Hematopoietic multipotent progenitor cell treated with erythropoietin and hydrocortisone succinate and interleukin-3 and kit ligand, for 8 days (in vitro differentiated cells): ENCODE measurements at regions not wholly inside any gene's neighbourhood (a gene's known extent, or its start where the extent isn't known, plus 50 kb on each side); places are given as distances from the start of the nearest gene placed in this dataset.
"Not testable (repeated sequence)": the region's sequence is repeated elsewhere in the genome, so short reads cannot be mapped to it uniquely, and the experiment has no call there.

ENCODE experiments used
- DNase-seq: peaks from one replicate; pipeline ENCODE4 v3.0.0-alpha.2; 2015

DNA sequence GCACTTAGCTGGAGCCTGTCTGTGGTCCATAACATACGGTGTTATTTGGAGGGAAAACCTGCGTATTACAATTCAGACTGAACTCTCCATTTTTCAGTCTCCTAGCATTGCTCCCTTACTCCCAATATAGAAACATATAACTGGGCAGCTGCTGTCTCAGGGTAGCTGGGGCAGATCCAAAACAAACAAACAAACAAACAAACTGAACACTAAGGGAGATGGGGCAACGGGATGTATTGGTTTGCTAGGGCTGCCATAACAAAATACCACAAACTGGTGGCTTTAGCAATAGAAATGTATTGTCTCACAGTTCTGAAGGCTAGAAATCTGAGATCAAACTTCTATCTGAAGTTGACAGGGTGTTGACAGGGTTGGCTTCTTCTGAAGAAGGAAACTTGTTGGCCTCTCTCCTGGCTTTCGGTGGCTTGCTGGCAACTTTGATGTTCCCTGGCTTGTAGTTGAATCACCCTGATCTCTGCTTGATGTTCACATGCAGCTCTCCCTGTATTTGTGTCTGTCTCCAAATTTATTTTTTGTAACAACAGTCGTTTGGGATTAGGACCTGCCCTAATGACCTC lies 329.3 kb upstream of the ZNF804A start:
- DNase-seq, result no peak

DNA sequence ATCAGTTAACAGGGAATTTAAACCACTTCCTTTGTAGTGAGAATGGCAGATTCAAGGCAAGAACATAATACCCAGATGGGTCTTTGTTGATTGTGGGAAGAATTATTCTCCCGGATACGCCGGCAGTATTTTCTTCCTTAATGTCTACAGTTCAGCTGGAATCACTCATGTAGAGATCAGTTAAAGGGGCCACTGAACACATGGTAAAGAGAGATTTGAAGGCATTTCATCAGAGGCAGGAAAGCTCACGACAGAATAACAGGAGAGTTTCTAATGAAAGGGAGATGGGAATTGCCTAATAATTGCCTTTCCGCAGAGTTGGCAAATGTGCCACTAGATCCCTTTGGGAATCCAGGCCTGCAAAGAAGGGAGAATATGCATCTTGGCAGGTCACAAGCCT lies 327.7 kb upstream of the ZNF804A start:
- no peak for DNase-seq

DNA sequence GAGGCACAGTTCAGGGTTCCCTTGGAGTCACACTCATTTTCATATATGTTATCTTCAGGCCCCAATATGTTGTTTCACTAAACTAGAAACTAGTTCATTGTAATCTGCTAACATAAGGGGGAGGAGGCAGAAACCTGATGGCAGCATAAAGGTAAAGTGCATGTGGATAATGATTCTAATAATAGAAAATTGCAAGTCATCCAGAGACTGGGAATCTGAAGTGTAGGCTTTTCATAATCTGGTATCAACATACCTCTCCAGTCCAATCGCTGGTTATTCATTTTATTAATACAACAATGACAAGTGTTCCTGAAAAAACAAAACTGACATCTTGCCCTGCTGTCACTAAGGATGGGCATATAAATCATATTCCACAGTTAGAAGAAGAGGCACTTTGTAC lies 326.3 kb upstream of the ZNF804A start:
- DNase-seq, result no peak

DNA sequence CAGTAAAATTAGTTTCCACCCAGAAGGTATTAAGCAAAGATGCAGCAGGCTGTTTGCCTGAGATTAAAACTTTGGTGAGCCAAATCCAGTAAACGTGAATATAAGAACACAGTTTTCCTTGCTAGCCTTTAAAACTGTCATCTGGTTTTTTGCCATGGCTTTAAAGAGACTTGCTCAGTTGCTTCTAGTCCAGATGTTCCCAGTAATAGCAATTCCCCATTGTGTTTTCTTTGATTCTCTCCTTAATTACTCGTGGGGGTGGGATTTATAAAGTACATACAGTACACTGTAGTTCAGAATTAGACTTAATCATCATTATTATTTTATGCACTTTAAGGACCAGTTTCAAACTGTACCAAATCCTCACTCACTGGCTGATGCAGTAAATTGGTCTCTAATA lies 303.5 kb upstream of the ZNF804A start:
- no peak for DNase-seq

DNA sequence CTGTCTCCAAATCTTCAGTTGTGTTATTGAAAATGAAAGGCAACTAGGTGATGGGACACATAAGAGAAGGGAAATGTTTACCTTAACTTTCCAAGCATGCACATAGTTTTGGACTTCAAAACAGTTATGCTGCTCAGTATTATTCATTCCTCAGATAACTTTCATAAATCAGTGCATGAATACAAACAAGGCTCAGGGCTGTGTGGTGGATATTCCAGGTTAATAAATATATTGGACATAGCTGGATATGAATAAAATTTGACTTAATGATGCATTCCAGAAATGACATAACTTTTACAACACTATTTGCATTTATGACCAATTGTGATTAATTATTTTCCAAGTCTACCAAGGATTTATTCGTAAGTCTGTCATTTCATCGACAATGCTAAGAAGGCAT lies 301.2 kb upstream of the ZNF804A start:
- no peak for DNase-seq

DNA sequence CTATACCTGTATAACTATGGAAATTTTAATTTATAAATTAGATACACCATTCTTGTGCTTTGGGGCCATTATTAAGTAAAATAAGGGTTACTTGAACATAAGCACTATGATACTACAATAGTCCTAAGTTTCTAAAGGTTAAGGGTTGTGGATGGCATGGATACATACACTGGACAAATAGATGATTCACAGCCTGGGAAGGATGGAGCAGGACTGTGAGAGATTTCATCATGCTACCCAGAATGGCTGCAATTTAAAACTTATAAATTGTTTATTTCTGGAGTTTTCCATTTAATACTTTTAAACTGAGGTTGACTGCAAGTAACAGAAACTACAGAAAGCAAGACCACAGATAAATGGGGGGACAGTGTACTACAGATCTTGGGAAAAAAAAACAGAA lies 295.8 kb upstream of the ZNF804A start:
- no peak for DNase-seq

DNA sequence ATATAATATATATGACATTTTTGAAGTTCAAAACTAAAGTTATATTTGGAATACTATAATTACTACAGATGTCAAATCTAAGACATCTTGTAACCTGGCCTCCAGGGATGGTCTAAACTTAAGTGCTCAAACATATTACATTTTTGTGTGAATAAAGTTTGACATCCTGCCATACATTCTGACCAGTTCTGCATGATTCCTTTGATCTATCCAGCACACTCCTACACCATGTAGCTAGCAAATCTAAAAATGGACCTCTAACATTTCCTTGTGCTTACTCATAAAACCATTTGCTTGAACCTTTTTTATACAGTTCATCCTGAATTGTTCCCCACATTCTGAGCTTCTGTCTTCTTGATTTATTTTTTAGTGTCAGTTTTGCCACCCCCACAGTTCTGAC lies 294.3 kb upstream of the ZNF804A start:
- no peak for DNase-seq

DNA sequence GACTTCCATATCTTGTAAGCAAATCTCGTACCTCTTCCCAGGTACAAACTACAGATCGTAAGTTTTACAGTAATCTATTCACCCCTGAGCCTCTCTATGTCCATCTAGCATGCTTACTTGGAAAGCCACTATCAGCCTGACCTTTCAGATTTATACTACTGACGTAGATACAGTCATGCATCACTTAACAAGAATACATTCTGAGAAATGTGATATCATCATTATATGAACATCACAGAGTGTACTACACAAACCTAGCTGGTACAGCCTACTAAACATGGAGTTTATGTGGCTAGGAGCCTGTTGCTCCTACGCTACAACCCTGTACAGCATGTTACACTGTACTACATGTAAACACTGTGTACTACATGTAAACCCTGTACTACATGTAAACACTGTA lies 293.2 kb upstream of the ZNF804A start:
- no peak for DNase-seq

DNA sequence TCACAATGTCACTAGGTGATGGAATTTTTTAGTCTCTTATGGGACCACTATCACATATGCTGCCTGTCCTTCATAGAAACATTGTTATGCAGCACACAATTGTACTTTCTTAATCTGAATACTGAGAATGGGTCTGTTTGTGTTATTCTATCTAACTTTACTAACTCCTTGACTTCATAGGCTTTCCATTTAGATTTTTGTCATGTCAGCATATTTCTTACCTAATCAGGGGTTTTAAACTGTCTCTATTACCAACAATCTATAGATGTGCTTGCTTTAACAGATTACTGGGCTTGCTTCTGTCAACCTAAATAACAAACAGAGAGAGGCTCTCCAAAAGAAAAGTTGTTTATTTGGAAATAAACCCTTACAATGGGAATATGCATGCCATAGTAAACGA lies 289.6 kb upstream of the ZNF804A start:
- no peak for DNase-seq

DNA sequence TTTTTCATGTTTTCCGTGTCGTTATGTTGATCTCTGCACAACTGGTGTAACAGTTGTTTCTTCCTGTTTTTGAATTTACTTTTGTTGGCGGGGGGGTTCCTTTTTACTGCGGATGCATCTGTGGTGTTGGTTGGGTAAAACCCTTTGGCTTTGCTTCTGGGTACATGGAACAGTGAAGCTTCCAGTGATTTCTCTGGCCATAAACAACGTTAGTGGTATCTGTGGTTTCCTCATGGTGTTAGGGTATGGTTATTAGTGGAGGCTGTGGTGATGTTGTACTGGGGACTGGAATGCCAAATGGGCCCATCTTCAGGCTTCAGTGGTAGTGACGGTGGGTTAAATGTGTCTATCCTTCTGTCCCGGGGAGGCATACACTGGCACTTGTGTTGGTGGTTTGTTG lies 285.4 kb upstream of the ZNF804A start:
- no peak for DNase-seq

DNA sequence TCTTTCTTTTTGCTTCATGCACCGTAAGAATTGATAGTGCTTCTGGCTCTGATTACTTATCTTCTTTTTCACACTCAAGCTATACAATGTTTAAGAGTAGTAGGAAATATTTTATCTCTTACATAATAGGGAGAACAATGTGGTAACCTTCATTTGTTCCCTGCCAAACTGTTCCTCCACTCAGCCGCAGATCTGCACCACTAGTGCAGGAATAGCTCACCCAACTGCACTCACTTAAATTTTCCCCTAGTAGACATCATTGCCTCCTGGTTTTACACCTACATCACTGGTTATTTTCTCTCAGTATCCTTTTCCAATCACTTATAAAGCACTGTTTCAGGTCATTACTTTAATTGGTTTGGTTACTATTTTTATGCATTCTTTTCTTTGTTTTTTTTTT lies 283.5 kb upstream of the ZNF804A start:
- DNase-seq, result no peak

DNA sequence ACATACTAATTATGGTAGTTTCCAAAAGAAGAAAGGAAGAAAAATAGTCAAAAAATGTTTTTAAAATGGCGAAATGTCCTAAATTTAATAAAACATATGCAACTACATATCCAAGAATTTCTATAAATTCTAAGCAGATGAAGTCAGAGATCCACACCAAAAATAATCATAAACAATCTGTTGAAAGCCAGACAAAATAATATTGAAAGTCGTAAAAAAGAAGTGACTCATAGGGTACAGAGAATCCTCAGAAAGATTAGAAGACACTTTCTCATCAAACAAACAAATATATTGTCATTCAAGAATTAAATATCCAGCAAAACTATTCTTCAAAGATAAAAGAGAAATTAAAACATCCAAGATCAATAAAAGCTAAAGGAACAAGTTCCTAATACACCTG lies 281.4 kb upstream of the ZNF804A start:
- DNase-seq, result no peak

DNA sequence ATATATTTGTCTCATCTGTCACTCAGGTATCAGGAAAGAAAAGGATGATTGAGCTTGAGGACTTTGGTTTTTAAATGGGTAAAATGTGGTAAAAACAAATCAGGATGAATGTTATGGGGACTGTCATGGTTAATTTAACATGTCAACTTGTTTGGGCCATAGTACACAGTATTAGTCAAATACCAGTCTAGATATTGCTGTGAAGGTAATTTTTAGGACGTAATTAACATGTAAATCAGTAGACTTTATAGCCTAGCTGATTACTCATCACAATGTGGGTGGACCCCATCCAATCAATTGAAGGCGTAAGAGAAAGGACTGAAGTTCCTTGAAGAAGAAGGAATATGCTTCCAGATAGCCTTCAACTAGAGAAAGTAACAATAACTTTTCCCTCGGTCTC lies 275.7 kb upstream of the ZNF804A start:
- no peak for DNase-seq

DNA sequence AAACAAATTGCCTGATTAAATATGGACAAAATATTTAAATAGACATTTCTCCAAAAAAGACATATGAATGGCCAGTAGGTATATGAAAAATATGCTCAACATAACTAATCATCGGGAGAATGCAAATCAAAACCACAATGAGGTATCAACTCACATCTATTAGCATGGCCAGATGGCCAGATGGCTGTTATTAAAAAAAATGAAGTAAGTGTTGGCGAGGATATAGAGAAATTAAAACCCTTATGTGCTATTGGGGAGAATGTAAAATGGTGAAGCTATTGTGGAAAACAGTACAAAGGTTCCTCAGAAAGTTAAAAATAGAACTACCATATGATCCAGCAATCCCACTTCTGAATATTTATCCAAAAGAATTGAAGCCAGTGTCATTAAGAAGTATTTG lies 272.3 kb upstream of the ZNF804A start:
- no peak for DNase-seq

DNA sequence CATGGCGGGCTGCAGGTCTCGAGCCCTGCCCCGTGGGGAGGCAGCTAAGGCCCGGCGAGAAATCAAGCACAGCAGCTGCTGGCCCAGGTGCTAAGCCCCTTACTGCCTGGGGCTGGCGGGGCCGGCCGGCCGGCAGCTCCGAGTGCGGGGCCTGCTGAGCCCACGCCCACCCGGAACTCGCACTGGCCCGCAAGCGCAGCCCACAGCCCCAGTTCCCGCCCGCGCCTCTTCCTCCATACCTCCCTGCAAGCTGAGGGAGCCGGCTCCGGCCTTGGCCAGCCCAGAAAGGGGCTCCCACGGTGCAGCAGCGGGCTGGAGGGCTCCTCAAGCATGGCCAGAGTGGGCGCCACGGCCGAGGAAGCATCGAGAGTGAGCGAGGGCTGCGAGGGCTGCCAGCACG lies 270.5 kb upstream of the ZNF804A start:
- DNase-seq, result not testable (repeated sequence)

DNA sequence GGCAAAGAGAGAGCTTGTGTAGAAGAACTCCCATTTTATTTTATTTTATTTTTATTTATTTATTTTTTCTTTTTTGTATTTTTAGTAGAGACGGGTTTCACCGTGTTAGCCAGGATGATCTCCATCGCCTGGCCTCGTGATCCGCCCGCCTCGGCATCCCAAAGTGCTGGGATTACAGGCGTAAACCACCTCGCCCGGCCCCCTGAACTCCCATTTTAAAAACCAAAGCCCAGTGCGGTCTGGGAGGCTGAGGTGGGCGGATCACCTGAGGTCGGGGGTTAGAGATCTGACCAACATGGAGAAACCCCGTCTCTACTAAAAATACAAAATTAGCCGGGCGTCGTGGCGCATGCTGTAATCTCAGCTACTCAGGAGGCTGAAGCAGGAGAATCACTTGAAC lies 267.8 kb upstream of the ZNF804A start:
- not testable (repeated sequence) for DNase-seq

DNA sequence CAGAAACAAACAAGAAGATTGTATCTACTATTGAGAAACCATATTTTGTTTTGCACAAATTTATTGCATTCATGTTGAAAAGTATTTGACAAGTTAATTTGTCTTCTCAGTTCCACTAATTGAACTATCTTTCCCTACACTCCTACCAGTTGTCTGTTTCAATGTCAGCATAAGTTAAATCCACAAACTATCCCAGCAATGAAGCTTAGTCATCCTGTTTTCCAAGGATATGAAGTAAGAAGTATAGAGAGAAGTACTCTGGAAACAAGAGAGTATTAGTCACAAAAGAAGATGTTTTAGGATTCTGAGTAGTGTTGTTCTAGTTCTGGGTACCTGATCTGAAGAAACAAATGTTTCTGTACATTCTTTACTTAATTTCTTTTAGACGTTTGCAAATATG lies 261.6 kb upstream of the ZNF804A start:
- no peak for DNase-seq

DNA sequence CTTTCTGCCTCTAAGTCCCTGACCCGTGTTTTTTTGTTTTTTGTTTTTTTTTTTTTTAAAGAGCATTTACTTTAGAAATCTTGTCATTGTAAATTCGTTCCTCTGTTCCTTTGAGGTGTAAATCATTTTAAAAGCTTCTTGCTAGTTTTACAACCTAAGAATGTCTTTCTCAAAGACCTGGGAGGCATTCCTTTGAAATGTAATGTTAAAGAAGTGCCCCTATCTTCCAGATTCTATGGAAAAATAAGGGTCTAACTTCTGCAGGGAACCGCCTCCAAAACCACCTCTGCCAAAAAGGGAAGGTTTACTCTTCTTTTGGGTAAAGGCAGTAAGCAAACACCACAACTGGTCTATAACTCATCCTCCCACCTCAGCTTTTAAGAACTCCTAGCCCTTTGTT lies 259.6 kb upstream of the ZNF804A start:
- DNase-seq, result no peak

DNA sequence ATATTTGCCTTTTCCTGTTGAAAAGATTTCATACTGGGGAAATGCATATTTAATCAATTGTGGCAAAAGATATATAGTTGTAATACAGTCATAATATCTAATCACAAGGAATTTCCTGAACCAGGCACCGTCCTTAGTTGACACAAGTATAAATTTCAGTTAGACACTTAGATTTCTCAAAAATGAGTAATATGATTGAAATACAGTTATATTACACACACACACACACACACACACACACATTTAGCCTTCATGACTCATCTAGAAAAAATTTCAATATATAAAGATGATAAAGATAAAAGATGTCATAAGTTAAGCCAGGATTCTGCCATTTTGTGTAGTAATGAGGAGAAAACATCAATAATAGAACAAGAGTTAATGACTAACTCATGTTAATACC lies 258.4 kb upstream of the ZNF804A start:
- DNase-seq, result no peak

DNA sequence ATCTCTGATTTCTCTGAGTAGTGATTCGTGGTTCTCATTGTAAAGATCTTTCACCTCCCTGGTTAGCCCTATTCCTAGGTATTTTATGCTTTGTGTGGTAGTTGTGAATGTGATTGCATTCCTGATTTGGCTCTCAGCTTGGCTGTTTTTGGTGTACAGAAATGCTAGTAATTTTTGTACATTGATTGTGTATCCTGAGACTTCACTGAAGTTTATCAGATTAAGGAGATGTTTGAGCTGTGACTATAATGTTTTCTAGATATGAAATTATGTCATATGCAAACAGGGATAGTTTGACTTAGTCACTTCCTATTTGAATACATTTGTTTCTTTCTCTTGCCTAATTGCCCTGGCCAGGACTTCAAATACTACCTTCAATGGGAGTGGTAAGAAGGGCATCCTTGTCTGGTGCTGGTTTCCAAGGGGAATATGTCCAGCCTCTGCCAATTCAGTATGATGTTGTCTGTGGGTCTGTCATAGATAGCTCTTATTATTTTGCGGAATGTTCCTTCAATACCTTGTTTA lies 251.9 kb upstream of the ZNF804A start:
- no peak for DNase-seq

DNA sequence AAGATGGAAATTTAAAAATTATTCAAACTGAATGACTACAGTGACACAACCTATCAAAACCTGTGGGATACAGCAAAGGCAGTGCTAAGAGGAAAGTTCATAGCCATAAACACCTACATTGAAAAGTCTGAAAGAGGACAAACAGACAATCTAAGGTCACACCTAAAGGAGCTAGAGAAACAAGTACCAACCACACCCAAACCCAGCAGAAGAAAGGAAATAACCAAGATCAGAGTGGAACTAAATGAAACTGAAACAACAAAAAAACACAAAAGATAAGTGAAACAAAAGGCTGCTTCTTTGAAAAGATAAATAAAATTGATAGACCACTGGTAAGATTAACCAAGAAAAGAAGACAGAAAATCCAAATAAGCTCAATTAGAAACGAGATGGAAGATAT lies 247.2 kb upstream of the ZNF804A start:
- no peak for DNase-seq

DNA sequence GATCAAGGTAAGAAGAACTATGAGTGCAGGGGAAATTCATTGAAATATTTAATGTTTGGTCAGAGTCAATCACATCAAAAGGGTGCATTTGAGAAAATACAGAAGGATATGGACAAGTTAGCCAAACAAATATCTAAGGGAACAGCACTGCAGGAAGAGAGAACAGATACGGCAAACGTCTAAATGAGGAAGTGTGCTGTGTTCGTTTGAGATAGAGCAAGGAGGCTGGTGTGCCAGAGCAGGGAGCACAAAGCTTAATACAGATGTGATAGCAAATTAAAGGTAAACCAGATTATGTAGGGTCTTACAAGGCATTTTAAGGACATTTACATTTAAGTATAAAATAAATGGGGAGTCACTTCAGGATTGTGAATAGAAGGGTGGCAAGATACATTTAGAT lies 241.3 kb upstream of the ZNF804A start:
- DNase-seq, result no peak

DNA sequence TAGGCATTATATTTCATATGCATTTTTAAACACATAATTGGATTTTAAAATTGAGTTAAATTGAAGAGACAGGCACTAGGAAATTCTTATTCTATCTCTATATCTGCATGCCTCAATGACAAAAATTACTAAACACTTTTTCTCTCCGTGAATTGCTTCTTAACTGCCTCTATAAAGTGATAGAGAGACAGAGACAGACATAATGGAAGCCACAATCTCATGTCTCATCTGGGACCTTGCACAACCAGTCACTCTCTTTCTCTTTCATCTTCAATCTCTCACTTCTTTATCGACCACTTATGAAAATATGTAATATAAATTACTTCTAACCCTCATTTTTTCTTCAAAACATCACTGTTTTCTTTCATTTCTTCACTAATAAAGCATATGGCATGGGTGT lies 238.9 kb upstream of the ZNF804A start:
- no peak for DNase-seq

DNA sequence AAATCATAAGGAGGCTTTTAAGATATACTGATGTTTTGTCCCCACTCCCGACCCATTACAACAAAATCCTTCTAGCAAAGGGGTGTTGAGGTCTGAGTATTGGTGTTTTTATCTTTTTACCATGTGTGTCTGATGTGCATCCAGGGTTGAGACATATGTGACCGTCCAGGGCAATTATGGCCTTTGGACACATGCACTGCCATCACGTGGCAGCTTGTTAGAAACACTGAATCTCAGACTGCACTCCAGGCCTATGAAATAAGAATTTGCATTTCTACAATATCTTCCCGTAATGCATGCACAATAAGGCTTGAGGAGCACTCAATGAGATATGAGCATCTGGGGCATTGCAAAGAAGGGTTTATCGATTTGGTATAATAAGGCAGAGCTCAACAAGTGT lies 235.1 kb upstream of the ZNF804A start:
- DNase-seq, result no peak

DNA sequence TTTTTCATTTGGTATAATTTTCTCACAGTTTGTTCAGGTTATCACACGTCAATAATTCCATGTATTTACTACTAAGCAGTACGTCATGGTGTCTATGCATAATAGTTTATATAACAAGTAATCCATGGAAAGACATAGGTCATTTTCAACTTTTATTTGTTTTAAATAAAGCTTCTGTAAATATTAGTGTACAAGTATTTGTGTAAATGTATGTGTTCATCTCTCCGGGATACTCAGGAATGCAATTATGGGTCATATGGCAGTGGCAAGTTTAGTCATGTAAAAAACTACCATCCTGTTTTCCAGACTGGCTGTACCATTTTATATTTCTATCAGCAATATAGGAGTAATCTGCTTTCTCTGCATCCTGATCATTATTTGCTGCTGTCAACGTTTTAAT lies 231.1 kb upstream of the ZNF804A start:
- DNase-seq, result no peak

DNA sequence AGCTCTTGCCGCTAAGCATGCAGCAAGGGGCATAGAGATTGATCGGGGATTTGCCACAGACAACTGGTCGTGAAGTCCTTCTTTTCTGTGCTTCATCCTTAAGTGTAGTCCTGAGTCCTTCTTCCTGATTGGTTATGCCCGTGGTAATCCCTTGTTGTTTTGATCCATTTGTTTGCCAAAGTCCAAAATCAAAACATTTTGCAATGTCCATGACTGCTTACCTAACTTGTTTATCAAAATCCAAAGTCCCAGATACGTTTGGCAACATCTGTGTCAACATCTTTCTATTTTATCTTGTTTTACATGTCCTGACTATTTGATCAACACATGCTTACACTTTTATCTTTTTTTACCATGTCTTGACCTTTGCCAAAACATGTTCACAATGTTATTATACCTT lies 229.0 kb upstream of the ZNF804A start:
- no peak for DNase-seq
